B cell (primary cell): ENCODE measurements at regions not wholly inside any gene's neighbourhood (a gene's known extent, or its start where the extent isn't known, plus 50 kb on each side); places are given as distances from the start of the nearest gene placed in this dataset.

Source experiments
- CTCF ChIP-seq: fragments of 200-600 bp; IDR thresholded peaks from one replicate; pipeline ENCODE4 v1.8.0; 2022; ENCODE audit warnings: antibody characterized with exemption, mild to moderate bottlenecking
- EZH2 ChIP-seq: IDR thresholded peaks from 2 replicates; pipeline ENCODE4 v1.6.1; 2012; ENCODE audit warnings: borderline replicate concordance, low read depth, mild to moderate bottlenecking, moderate library complexity, low read length; ENCODE audit not compliant: insufficient read depth, poor library complexity, severe bottlenecking

- TF ChIP-seq CTCF (no peak), EZH2 (no peak)
Observed at GRCh38 chr11:109208121-109208520, 213.9 kb upstream of the C11orf87 start.
